ENCODE measurements at regions not wholly inside any gene's neighbourhood (a gene's known extent, or its start where the extent isn't known, plus 50 kb on each side); places are given as distances from the start of the nearest gene placed in this dataset.
"Not testable (repeated sequence)": the region's sequence is repeated elsewhere in the genome, so short reads cannot be mapped to it uniquely, and the experiment has no call there.

GRCh38 chr12:46945591-46945990 is 119.8 kb upstream of the SLC38A4 start:
- DNase-seq = no peak

GRCh38 chr12:46946137-46946536 is 120.3 kb upstream of the SLC38A4 start:
- no peak for DNase-seq

GRCh38 chr12:46948936-46949545 is 123.2 kb upstream of the SLC38A4 start:
- no peak for DNase-seq

- DNase-seq = no peak
Observed at GRCh38 chr12:46950094-46950493, 124.3 kb upstream of the SLC38A4 start.

GRCh38 chr12:46952880-46953483 is 126.4 kb upstream of the PCED1B start:
- no peak for DNase-seq

- DNase-seq = no peak
Observed at GRCh38 chr12:46956451-46957035, 122.9 kb upstream of the PCED1B start.

GRCh38 chr12:46958053-46958452 is 121.4 kb upstream of the PCED1B start:
- DNase-seq = no peak

GRCh38 chr12:46958599-46959290 is 120.7 kb upstream of the PCED1B start:
- no peak for DNase-seq

- no peak for DNase-seq
Observed at GRCh38 chr12:46959502-46959901, 119.9 kb upstream of the PCED1B start.

- DNase-seq = no peak
Observed at GRCh38 chr12:46960681-46961080, 118.7 kb upstream of the PCED1B start.

- DNase-seq = no peak
Observed at GRCh38 chr12:46963191-46963590, 116.2 kb upstream of the PCED1B start.

- DNase-seq = no peak
Observed at GRCh38 chr12:46963977-46964971, 115.1 kb upstream of the PCED1B start.

GRCh38 chr12:46965137-46965536 is 114.3 kb upstream of the PCED1B start:
- DNase-seq = no peak

GRCh38 chr12:46965880-46966279 is 113.5 kb upstream of the PCED1B start:
- DNase-seq = no peak

- no peak for DNase-seq
Observed at GRCh38 chr12:46970636-46971035, 108.8 kb upstream of the PCED1B start.

GRCh38 chr12:46973937-46974336 is 105.5 kb upstream of the PCED1B start:
- not testable (repeated sequence) for DNase-seq

- no peak for DNase-seq
Observed at GRCh38 chr12:46977871-46978375, 101.5 kb upstream of the PCED1B start.

GRCh38 chr12:46981622-46982021 is 97.8 kb upstream of the PCED1B start:
- no peak for DNase-seq

- DNase-seq = no peak
Observed at GRCh38 chr12:46982629-46983392, 96.6 kb upstream of the PCED1B start.

GRCh38 chr12:46983393-46983793 is 96.0 kb upstream of the PCED1B start:
- no peak for DNase-seq

Data from skin of body (tissue), 1 donor.